GM18870 (cell line): ENCODE measurements at regions not wholly inside any gene's neighbourhood (a gene's known extent, or its start where the extent isn't known, plus 50 kb on each side); places are given as distances from the start of the nearest gene placed in this dataset.

Experiments
- ATAC-seq: cut with Tn5 transposase; IDR thresholded peaks from one replicate; pipeline ENCODE4 v1.9.1; 2021; ENCODE audit warnings: moderate library complexity; ENCODE audit not compliant: unreplicated experiment

GRCh38 chr4:125679989-125680388 lies 365.2 kb downstream of the FAT4 start:
- no peak for ATAC-seq

- ATAC-seq = peak; percentile 52
Measured at GRCh38 chr4:125681240-125681639, 366.5 kb downstream of the FAT4 start.

GRCh38 chr4:125682730-125683129 lies 368.0 kb downstream of the FAT4 start:
- ATAC-seq = no peak

GRCh38 chr4:125688841-125689240 lies 374.1 kb downstream of the FAT4 start:
- ATAC-seq = no peak

- no peak for ATAC-seq
Measured at GRCh38 chr4:125689805-125690204, 375.1 kb downstream of the FAT4 start.

GRCh38 chr4:125693228-125693627 lies 378.5 kb downstream of the FAT4 start:
- no peak for ATAC-seq

- no peak for ATAC-seq
Measured at GRCh38 chr4:125702406-125702805, 387.7 kb downstream of the FAT4 start.

- ATAC-seq = no peak
Measured at GRCh38 chr4:125703443-125703842, 388.7 kb downstream of the FAT4 start.

GRCh38 chr4:125704726-125705125 lies 390.0 kb downstream of the FAT4 start:
- no peak for ATAC-seq

GRCh38 chr4:125705681-125706080 lies 390.9 kb downstream of the FAT4 start:
- no peak for ATAC-seq

- ATAC-seq = no peak
Measured at GRCh38 chr4:125707397-125707796, 392.6 kb downstream of the FAT4 start.

GRCh38 chr4:125710766-125711165 lies 396.0 kb downstream of the FAT4 start:
- ATAC-seq = no peak

- ATAC-seq = no peak
Measured at GRCh38 chr4:125714049-125714448, 399.3 kb downstream of the FAT4 start.

- no peak for ATAC-seq
Measured at GRCh38 chr4:125714845-125715244, 400.1 kb downstream of the FAT4 start.

GRCh38 chr4:125719987-125720386 lies 405.2 kb downstream of the FAT4 start:
- ATAC-seq = no peak

GRCh38 chr4:125722009-125722408 lies 407.3 kb downstream of the FAT4 start:
- no peak for ATAC-seq

GRCh38 chr4:125725957-125726525 lies 411.3 kb downstream of the FAT4 start:
- no peak for ATAC-seq

GRCh38 chr4:125727931-125728330 lies 413.2 kb downstream of the FAT4 start:
- ATAC-seq = no peak

- ATAC-seq = no peak
Measured at GRCh38 chr4:125728568-125728967, 413.8 kb downstream of the FAT4 start.

GRCh38 chr4:125729171-125729570 lies 414.4 kb downstream of the FAT4 start:
- no peak for ATAC-seq

- no peak for ATAC-seq
Measured at GRCh38 chr4:125732632-125733031, 417.9 kb downstream of the FAT4 start.

- ATAC-seq = no peak
Measured at GRCh38 chr4:125734504-125734903, 419.7 kb downstream of the FAT4 start.

GRCh38 chr4:125735102-125735501 lies 420.3 kb downstream of the FAT4 start:
- no peak for ATAC-seq
